ENCODE measurements at regions not wholly inside any gene's neighbourhood (a gene's known extent, or its start where the extent isn't known, plus 50 kb on each side); places are given as distances from the start of the nearest gene placed in this dataset.
A peak's percentile ranks its signal among the peaks of the same experiment; 100 is the strongest.

DNA sequence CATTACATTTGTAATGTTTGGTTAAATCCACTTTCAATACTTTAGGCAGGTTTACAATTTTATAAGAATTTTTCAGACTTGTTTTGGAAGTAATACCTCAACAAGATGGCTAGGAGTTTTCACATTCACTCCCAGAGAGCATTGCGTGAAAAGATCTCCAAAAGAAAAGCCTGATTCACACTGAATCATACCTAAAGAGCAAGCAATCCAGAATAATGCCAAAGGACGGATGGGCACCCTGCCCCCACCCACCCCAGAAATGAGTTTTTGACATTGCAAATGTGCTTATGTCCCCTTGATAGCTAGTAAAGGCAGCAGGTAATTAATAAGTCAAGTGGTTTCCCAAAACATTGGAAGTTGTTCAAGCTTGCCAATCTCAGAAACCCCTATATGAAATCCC is 557.7 kb upstream of the TENM3 start:
- DNase-seq (ENCODE audit: low spot score) = no peak

DNA sequence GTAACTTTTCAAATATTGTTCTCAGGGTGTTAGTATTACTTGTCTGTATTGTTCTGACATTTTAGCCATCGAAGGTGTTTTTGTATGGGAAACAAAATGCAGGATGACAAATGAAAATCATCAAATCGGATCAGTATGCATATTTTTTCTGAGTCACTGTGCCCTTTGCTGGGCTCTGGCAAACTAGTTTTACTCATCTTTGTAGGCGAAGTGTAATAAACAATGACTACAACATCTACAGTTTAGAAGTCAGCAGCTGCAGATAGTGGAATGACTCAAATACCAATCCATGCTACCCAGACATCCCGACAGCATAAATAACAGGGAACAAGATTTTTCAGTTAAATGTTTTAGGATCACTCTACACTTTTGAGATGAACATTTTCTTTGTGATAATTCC is 557.3 kb upstream of the TENM3 start:
- peak; percentile 44 for DNase-seq (ENCODE audit: low spot score)

DNA sequence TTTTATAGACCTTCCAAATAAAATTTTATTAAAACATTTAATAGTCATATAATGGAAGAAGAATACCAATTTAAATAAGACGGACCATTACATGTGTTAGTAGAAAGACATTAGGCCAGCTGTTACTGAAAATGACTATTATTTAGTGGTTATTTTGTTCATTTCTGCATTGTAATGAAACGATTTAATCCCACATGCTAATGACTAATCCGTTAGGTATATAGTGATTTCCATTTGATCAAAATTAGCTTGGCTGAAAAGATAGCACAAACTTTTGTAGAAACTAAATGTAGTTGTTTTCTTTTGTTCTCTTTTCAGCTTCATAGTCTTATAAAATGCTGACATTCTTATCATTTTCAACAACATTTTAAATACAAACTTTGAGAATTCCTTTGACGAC is 556.1 kb upstream of the TENM3 start:
- DNase-seq (ENCODE audit: low spot score) = no peak

DNA sequence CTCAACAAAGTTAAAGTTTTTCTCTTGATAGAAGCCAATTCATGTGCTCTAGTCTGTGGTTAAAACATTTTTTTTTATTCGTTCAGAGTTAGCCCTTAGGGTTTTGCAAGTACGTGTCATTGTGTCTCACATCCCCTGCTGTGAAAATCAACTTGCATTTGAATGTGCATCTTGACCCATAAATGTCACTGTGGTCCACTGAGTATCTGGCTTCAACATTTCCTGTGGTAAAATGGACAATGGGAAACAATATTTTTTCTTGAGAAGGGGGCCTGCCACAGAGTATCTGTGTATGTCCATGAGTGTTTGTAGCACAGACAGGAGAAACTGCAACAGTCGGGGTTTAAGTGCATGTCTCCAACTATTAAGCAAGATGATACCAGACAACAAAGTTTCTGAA is 554.8 kb upstream of the TENM3 start:
- no peak for DNase-seq (ENCODE audit: low spot score)

DNA sequence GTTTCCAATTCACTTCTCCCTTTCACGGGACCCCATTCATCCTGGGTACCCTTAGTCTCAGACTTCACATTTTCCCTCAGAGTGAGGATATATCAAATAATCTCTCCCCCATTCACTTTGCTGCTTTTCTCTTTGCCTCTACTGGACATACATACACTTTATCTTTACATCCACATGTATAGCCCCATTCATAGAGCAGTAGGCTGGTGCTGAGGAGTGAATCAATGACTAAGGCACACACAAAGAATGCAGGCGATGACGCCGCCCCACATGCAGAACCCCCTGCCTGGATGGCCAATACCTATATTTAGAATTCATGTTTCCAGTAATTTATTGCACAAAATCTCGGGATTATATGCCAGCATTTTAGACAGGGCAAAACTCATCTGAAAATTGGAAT is 554.3 kb upstream of the TENM3 start:
- no peak for DNase-seq (ENCODE audit: low spot score)

DNA sequence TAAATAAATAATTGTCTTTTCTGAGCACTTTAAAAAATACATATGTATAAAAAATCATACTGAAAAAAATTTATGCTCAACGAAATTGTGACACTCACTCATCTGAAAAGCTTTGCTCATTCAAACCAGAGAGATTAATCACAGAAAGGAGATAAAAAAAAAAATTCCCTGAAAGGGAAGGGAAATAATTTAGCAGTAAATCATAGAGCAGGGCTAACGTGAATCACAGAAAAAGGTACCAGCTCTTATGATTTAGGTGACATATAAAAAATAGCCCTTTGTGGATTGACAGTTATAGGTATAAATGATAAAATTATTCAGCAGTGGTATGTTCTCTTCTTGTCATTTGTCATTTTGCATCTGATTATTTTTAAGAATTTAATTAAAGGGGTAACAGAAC is 552.7 kb upstream of the TENM3 start:
- DNase-seq (ENCODE audit: low spot score) = no peak

DNA sequence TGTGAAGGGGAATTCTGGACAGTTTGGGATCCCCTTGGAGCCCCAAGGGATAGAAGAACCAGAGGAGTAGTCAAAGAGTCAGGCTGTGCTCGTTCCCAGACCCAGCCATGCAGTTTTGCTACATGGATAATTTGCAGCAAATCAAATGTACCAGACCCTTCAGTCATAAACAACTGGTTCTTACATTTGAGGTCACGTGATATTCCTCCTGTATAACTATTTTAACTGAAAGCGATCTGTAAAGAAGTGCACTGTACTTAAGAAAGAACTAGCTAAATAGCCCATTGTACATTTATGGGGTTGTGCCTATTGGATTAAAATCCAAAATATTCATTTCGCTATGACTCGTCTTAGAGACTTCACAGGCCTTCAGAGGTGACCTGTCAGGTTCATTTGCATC is 550.2 kb upstream of the TENM3 start:
- no peak for DNase-seq (ENCODE audit: low spot score)

DNA sequence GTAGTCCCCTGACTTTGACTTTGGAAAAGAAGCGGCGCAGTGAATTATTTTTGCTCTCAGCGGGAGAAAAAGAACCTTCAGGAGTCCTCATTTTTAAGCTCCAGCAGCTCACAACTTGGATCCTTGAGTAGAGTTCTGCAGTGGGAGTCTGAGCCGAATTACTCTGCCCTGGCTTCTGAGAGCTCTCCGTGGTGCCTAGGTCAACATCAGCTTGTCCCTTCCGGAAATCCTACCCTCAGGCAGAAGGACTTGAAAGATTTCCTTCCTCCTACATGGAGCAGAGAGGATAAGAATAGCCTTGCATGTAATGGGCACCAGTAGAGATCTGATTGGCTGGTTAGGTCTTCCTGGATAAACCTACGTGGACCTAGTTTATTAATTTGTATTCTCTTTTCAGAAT is 549.7 kb upstream of the TENM3 start:
- DNase-seq (ENCODE audit: low spot score) = no peak

DNA sequence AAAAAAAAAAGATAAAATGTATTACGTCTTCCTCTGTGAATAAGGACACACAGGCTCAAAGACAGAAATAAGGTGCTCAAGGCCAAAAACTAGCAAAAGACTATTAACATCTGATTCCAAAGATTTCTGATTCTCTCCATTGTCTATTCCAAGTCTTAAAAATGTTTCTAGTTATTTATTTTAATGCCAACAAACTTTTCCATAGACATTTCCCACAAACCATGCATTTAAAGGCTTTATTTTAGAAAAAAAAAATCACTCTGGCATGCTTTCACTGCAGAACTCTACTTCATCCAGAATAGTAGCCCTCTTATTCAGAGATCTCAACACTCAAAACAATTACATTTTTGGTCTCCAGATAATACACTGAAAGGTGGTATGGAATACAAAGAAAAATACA is 545.0 kb upstream of the TENM3 start:
- DNase-seq (ENCODE audit: low spot score) = no peak

DNA sequence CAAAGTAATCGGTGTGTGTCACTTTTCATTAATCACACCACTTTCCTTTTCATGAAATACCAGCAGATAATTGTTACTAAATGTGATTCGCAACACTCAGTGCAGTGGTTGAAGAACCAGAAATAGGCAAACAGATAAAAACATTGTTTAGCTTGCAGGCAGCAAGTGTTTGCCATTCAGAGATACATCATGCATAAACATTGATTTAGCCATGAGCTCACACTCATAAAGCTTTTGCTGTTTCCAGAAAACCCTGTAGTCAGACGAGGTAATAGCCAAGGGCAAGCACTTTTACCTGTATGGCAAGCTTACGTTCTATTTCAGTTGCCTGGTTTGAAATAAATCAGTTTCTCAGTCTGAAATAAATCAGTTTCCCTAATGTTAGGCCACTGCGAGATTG is 542.0 kb upstream of the TENM3 start:
- no peak for DNase-seq (ENCODE audit: low spot score)

DNA sequence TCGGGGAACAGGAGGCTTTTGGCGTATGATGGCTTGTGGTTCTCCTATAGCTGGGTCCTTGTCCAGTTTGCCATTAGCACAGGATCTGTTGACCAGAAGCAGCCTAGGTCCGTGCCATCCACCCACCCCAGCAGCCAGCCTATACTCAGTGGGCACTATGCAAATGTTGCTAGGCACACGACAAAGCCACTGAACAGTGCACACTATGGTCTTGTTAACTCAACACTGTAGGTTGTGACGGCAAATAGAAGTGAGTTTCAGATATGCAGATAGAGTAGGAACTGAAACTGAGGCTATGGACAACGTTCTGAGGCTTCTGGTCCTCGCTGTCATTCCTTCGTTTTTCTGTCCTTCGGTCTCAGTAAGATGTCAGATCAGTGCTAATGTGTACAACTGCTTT is 541.3 kb upstream of the TENM3 start:
- DNase-seq (ENCODE audit: low spot score) = no peak

DNA sequence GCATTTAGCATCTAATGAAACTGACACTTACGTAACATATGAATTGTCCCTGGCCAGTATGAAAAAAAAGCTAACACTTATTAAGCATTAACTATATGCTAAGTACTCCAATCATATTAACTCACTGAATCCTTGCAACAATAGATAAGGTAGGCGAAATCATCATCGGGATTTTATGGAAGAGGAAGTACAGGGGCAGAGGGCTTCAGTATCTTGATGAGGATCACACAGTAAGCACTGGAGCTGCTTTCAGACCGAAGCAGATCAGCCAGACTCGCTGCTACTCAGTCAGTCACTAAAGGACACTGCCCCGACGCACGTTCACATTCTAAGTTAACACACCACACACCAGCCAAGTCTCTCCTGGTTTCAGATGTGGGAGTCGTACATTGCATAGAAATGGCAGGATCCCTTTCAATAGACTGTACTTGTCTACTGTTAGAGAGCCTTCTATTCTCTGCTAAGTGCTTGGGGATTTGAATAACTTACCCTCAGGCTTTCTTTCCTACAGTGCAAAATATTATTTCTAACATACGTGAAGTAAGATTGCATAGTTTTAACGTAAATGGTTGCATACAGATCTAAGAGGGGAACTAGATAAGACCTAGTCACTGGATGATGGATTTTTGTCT is 540.2 kb upstream of the TENM3 start:
- DNase-seq (ENCODE audit: low spot score) = no peak

DNA sequence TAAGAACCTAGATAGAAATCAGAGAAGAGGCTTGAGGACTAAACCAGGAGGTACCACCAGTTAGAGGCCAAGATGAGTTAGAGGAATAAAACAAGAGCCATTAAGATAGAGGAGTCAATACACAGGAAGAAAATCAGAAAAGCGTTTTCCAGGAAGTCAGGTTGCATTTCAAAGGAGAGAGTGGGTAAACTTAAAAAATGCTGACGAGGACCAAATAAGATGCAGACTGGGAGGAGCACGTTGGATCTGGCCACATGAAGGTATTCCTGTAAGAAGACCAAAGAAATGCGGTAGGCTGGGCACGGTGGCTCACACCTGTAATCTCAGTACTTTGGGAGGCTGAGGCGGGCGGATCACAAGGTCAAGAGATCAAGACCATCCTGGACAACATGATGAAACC is 533.1 kb upstream of the TENM3 start:
- no peak for DNase-seq (ENCODE audit: low spot score)

DNA sequence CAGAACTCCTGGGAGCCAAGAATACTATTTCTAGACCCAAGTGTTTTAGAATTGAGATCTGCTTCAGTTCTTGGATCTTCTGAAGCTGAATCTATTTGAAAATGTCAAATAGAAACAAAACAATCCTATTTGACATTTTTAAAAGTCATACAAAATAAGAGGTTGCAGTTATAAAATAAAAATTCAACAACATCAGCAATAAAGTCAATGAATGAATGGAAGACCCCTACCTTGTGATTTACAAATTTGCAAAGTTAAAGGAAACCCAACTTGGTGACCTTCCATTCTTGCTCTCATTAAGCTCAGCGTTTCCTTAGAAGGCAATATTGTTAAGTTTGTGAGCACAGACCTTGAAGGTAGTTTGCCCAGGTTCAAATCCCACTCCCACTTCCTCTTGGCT is 531.8 kb upstream of the TENM3 start:
- DNase-seq (ENCODE audit: low spot score) = no peak

DNA sequence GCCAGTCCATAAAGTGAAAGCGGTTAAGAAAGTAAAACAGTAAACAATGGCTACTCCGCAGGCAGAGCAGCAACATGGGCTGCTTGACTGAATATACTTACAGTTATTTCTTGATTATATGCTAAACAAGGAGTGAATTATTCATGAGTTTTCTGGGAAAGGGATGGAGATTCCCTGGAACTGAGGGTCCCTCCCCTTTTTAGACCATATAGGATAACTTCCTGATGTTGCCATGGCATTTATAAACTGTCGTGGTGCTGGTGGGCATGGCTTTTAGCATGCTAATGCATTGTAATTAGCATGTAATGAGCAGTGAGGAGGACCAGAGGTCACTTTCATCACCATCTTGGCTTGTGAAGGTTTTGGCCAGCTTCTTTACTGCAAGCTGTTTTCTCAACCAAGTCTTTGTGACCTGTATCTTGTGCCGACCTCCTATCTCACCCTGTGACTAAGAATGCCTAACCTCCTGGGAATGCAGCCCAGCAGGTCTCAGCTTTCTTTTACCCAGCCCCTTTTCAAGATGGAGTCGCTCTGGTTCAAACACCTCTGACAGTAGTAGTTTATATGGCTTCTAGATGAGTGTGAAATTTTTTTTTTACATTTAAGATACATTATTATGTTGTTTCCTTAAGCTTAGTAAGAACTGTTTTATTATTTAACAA is 514.8 kb upstream of the TENM3 start:
- DNase-seq (ENCODE audit: low spot score) = no peak

DNA sequence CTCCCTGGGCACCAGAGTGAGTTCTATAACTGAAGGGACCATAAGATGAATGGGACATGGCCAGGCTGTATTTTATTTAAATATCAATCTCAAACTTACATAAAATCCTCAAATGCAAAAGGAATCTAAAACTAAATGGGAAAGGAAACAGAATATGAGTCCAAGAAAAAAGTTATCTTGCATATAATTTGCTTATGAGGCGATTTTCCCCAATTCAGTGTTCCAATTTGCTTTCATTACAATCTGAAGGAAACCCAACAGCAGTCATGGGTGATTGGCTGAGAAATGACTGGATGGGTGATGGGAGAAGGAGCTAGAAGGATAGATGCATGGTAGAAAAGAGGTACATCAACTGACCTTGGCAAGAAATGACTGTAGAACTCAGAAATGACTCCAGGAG is 511.3 kb upstream of the TENM3 start:
- DNase-seq (ENCODE audit: low spot score) = no peak

DNA sequence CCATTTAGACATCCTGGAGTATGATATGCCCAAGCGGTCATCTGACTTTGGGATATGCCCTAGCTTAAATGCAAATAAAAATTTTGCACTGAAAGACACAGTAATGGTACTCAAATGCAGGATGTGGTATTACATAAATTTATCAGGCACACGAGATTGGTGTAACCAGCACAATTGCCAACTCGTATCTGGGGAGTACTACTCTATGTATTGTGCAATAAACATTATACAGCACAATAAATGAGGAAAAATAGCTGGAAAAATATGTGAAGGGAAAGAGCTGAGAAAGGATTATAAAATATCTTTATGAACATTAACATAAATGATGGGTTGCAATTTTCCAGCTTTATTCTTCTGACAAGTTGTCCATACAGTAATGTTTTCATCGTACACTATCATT is 505.5 kb upstream of the TENM3 start:
- no peak for DNase-seq (ENCODE audit: low spot score)

DNA sequence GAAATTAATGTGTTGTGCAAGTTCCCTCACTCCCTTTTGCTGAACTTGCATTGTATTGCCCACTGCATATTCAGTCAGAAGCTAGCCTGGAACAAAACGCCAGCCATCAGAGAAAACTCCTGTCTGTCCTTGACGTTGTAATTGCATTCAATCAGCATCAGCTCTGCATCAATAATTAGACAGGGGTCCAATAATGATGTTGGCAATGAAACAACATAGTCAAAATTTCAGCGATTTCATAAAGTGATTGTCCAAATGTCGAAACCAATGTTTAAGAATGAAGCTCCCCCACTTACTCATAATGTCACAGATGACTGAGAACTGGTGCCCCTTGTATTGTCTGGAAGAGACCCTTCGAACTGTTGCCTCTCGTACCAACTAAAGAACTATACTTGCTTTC is 504.2 kb upstream of the TENM3 start:
- DNase-seq (ENCODE audit: low spot score) = no peak

DNA sequence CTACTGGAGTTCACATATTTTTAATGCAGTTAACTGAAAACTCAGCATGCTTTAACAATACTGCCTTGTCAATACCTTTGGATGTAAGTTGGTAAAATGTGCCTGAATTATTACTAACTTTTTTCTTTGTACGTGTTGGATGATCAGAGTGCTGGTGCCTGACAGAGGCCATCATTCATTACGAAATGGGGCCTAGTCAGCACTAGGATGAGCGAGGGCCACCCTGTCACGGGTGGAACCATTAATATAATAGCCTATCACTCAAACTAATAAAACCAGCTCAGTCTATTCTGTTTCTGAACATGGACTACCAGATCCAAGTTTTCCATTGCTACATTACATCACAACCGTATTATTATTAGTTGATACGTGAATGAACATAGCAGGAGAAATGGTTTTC is 501.7 kb upstream of the TENM3 start:
- DNase-seq (ENCODE audit: low spot score) = no peak

DNA sequence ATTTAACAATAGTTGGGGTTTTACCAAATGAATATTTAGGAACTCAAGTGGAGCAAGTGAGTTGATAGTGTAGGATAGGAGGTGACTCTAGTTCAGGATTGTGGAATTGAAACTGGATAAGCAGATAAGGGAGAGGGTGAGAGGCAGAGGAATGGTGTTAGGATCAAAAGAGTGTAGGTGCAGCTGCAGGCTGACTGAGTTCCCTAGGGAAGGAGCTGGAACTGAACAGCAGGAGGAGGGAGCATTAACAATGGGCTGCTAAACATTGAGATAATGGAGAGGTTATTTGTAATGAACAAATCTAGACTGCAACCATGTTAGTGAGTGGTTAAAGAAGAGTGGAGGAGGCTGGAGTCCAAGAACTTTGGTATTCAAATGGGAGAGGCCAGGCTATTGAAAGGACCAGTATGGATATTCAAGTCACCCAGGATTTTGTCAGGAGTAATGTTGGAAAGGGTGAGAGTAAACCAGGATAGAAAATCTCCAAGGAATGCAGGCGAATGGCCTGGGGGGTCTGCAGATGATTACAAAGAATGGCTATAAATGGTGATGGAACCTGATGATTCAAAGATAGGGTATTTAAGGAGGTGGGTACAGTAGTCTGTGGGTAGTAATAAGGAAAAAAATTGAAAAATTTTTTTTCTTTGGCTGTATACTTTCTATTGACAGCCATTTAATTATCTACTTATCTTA is 497.1 kb upstream of the TENM3 start:
- DNase-seq (ENCODE audit: low spot score) = no peak

DNA sequence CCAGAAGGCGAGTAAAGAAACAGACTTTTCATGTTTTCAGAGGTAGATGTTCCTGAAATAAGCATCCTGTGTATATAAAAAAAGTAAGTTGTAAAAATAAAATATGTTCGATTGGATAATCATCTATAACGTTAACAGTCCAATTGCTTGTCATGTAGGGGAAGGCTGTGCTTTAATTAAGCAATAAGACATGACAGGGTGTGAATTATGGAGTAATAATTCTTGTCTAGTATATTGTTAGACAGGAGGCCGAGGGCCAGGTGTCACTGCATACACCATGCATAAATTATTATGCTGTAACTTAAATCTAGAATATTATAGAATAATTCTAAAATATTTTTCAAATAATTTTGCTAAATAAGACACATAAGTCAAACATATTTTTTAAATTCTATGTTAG is 494.6 kb upstream of the TENM3 start:
- no peak for DNase-seq (ENCODE audit: low spot score)

DNA sequence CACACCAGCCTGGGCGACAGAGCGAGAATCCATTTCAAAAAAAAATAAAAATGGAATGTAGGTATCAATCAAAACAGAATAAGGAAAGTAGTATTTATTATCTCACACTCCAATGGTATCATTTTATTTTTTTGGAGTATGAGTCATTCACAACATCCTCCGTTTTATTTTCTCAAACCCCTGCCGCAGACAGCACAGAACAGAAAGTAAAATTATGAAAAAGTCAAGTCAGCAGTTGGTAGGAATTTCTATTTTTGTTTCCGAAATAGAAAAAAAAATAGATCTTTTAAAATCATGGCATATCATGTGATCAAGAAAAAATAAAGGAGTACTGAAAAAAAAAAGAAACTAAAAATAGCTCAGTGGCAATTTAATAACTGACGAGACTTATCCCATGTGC is 490.7 kb upstream of the TENM3 start:
- no peak for DNase-seq (ENCODE audit: low spot score)

DNA sequence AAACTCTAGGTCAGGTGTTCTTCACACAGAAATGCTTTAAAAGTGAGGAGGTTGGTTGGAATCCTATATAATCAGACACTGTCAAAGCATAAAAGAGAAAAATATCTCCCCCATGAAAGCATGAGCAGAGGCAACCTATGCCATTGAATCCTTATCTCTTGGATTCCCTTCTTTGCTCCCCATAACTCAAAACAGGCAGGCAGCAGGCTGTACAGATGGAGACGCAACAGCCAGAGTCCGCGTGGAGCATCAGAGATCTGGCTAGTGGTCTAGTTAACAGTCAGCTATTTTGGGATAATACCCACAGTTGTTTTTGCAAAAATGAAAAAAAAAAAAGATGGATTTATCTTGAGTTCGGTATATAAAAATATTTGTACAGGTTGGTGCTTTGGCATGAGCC is 490.0 kb upstream of the TENM3 start:
- DNase-seq (ENCODE audit: low spot score) = no peak

DNA sequence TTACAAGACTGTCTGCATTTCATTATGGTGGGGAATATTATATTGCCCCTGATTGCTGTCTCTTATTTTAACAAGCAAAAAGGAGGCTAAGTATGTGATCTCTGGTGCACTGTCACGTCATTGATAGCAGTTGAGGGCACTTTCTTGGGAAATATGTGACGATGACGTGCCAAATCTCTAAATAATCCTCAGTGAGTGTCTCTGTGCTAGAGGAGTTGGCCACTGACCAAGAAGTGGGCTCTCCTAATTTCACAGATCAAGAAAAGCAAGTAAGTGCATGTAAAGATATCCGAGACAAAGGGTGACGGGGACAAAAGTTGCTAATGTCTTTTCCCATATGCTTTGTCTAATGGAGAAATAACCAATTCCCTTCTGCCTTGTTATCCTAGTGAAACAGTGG is 487.4 kb upstream of the TENM3 start:
- no peak for DNase-seq (ENCODE audit: low spot score)
